SH-SY5Y (cell line): ENCODE measurements at regions not wholly inside any gene's neighbourhood (a gene's known extent, or its start where the extent isn't known, plus 50 kb on each side); places are given as distances from the start of the nearest gene placed in this dataset.

Source experiments
- GATA2 ChIP-seq: IDR thresholded peaks from 2 replicates; pipeline ENCODE4 v1.6.1; 2011; ENCODE audit warnings: mild to moderate bottlenecking, low read depth, low read length
- GATA3 ChIP-seq: IDR thresholded peaks from 2 replicates; pipeline ENCODE4 v1.6.1; 2011; ENCODE audit warnings: low read depth, mild to moderate bottlenecking, low read length, moderate library complexity

- TF ChIP-seq GATA3 (no peak), GATA2 (no peak)
Measured at GRCh38 chr5:116766470-116766947, 191.9 kb upstream of the SEMA6A start.
